Retina (tissue), 1 donor: ENCODE measurements at regions not wholly inside any gene's neighbourhood (a gene's known extent, or its start where the extent isn't known, plus 50 kb on each side); places are given as distances from the start of the nearest gene placed in this dataset.

Experiments used
- DNase-seq: peaks from one replicate; pipeline ENCODE4 v3.0.0-alpha.2; 2016

DNA sequence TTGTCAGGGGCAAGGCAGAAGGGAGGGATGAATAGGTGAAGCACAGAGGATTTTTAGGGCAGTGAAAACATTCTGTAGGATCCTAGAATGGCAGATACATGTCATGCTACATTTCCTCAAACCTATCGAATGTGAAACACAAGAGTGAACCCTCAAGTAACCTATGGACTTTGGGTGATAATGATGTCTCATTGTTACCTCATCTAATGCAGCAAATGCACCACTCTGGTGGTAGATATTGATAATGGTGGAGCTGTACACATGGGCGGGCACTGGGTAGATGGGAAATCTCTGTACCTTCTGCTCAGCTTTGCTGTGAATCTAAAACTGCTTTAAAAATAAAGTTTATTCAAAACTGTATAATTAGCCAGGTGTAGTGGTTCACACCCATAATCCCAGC lies 95.2 kb upstream of the NCK2 start:
- no peak for DNase-seq

DNA sequence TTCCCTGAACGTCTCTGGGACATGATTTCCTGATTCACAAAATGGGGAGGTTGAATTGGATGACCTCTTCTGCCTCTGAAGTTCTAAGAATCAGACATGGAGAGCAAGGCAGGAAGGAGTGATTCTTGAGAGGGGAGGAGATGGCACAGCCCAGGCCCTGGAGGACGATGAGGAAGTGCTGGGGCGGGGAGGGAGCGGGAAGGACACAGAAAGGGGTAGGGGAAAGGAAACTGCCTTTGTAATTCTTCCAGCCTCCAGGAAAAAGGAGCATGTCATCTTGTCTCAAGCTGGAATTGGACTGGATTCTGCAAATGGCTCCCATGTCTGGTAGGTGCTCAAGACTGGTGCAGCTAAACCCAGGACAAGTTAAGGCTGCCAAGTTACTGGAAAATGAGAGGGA lies 97.0 kb upstream of the NCK2 start:
- no peak for DNase-seq

DNA sequence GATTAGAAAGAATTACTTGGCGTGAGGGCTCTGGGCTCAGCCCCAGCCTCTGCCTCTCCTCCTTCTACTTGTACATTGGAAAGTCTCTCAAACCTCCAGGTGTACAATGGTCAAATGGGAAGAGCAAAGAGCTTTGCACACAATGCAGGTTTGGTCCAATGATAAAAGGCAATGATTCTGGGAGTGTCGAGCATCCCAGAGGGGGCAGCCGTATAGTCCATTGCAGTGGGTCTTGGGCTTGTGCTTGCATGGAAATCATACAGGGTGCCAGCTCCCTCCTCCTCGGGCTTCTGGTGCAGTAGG lies 98.0 kb upstream of the NCK2 start:
- no peak for DNase-seq

DNA sequence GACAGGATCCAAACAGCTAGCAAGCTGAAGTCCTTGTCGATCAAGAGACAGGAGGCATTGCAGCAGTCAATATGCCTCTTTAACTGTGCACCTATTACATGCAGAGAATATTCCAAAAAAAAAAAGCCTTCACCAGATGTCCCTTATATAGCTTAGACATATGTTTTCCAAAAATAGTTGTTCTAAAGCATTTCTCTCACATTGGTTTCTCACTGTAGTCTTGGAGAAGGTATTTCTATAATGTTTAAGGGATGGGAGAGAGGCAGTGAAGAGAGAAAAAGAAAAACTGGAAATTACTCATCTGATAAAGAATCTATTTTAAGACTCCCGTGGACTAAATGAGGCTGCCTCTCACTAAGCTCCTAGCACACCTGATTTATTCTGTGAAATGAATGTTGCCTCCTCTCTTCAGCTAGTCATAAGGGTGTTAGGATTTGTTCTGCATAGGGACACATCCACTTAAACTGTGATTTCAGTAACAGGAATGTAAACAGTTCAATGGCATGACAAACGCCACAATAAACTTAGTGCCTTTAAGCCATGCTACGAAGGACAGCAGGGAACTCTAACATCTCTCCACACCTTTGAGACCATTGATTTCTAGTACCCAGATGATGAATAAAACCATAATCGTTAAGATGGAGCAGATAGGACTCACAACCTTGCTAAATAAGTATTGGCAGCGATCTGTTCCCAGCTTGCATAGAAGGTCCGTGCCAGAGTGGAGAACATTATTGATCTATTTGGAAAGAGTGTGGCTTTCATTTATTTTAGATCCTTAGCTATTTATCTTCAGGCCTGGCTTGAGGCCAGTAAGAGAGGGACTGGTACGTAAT lies 98.6 kb upstream of the NCK2 start:
- no peak for DNase-seq

DNA sequence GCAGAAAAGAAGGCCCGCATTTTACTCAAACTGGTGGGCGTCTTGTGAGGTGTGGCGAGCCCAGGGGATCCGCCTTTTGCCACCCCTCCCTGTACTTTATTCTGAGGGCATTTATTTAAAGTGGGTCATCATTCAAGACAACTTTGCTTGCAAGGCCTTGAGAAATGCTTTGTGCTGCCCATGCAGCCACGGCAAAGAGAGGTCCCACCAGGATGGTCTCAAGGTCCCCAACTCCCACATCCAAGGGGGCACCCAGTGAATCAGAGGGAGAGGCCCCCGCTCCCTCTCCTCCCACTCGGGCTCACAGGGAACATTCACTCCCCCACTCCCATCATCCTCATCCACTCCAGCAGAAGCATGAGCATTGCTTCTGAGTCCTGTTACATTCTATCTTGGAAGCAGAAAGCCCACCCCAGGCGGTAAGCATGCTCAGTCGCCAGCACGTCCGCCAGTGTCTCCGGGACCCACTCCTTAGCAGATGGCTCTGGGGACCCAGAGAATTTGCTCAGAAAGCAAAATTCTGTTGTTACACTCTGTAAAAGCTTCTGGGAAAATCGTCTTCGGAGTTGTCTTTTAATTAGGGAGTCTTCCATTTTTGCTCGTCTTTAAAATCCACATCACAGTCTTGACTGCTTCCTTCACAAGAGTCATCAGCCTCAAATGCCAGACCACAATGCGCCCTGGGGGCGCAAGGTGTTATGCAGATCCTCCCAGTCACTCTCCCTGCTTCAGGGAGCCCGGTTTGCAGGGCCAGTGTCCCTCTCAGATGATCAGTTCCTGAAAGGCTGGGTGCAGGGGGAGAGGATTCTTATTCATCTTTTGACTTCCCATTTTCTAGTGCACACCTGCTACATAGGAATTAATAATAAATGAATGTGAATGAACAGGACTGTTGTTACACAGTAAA lies 99.4 kb upstream of the NCK2 start:
- peak; percentile 23 for DNase-seq

DNA sequence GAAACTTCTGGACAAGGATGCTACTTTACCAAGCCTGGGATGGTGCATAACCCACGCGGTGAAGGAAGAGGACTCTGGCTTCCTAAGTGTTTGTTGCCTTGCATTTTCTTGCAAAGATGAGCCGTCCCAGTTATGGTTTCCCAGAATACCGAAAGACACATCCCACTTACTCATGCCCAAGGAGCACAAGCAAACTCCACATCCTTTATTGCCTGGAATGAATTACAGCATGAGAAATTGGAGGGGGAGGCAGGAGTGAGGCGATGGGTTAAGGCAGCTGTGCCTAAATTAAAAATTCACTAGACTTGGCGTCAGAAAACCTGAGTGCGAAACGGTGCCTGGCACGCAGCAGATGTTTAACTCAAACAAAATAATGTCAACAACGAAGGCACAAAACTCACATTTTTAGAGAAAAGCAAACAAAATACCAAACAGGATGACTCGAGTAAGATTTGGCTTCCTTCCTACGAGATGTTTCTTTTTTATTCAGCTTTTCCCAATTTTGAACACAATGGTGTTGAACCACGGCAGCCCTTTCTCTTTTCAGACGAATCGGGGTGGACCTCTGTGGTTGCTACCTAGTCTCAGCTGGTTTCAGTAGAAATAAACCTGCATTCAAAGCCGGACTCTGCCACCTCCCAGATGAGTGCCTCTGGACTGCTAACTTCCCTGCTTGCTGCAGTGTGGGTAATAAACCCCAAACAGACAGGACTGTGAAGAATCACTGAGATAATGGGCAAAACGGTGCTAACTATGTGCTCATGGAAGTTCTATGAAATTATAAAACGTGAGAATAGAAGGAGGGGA lies 100.3 kb upstream of the NCK2 start:
- peak; percentile 17 for DNase-seq

DNA sequence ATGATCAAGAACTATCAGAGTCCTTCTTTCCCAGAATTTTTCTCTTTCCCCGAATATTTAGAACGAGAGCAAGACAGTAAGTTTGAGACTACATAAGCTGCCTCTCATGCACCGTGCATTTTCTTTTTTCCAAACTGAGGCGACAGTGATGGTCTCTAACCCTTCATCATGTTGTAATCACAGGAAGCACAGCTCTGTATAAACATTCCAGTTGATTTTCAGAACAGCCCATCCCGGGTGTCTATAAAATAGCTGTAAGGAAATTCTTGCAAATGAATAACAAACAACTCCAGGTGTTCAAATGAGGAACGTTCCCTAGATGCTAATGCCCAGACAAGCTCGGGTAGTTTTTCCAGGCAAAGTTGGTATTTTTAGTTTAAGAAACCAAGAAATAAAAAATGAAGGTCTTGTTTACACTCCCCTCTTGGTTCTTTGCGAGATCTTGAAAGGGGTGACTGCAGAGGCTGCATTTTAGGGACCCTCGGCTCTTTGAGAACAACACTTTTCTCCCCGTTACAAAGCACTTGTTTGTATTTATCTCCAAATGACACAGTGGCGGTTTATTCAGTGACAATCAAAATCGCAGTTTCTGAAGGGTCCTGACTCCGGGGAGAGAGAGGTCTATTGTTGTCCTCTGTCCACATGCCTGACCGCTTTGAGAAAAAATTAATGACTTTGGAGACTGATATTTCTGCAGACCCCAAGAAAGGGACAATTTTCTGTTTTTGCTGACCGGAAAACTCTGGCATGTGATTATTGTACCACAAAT lies 101.1 kb upstream of the NCK2 start:
- DNase-seq: peak; percentile 23

DNA sequence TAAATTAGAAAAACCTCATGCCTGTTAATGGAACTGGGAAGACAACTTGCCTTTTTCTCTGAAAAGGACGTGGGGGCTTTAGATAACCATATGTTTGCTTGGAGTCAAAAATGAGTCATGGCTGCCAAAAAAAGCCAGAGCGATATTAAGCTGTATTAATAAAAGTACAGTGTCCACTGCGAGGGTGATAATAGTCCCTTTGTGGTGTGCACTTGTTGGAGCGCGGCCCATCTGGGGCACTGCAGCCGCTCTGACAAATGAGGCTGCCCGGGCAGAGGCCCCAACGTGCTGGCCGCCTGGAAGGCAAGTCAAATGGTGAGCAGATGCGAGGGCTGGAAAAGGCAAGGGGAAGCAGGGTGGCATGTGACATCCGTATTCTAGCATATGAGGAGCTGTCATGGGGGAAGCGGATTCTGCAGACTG lies 103.3 kb upstream of the NCK2 start:
- no peak for DNase-seq

DNA sequence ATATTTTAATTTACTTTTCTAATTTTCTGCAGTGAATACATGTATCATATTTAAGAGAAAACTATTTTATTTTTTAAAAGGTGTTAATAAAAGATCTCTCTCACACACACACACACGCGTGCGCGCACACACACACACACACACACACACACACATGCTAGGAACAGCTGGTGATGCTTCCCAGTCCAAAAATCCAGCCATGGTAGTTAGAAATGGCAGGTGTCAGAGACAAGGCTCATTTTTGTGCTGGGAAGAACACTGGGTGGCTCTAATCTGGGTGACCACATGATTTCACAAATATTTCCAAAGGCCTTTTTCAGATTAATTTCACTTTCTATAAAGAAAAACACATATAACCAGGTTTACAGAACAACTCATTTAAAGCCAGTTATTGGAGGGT lies 104.5 kb upstream of the NCK2 start:
- DNase-seq: no peak

DNA sequence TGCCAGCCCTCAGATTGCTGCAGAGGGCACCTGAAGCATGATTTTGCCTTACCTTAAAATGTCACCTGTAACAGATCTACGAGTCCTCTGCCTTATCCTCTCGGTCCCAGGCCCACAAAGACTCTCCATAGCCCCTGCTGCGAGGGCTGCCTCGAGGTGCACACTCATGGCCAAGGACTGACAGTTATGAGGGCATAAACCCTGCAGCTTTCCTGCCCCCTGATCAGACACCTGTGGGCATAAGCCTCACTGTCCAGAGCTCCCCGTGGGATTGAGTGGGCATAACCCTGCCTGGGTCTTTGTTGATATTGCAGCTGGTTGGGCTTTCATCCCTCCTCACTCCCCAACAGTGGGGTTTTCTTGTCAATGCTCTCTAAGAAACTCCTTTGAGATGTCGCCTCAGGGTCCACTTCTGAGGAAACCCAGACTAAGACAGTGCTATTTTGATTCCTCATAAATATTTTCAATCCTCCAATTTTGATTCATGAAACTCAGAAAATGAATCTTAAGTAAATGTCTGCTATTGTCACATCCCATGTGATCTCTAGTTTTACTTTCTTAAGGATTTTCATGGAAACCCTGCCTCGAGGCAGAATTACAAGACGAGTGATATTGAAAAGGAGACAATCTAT lies 108.5 kb upstream of the NCK2 start:
- no peak for DNase-seq

DNA sequence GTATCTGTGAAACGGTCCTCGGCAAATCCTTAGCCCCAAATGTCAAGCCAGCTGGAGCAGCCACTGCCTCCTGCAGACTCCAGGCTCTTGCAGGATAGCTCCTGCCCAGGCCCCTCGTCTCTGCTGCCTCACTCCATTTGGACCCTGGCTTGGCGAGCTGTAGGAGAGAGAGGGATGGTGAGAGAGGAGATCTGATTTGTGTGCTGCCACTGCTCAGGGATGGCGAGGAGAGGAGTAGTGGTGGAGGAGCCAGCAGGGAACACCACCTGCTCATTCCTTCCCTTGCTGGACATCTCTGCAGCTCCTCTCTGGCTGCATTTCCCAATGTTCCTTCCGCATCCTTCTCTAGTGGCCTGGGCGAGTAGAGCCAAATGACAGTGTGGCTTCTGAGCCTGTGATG lies 109.1 kb upstream of the NCK2 start:
- DNase-seq: peak; percentile 36

DNA sequence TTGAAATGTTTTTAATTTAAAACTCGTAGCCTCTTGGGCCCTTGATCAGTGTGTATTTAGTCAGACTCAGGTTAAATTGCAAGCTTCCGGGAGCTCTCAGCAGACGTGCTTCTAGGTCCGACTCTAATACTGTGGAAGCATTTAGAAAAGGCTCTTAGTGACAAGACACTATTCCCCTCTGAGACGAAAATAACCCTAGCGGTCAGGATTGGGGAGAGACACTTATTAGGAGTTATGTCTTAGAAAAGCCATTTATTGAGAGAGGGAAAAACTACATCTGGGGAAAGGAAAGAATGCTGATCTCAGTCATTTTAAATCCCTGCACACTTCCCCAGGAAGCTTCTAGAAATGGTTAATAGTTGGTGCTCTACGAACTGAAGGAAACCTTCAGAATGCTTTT lies 110.5 kb upstream of the NCK2 start:
- DNase-seq: no peak

DNA sequence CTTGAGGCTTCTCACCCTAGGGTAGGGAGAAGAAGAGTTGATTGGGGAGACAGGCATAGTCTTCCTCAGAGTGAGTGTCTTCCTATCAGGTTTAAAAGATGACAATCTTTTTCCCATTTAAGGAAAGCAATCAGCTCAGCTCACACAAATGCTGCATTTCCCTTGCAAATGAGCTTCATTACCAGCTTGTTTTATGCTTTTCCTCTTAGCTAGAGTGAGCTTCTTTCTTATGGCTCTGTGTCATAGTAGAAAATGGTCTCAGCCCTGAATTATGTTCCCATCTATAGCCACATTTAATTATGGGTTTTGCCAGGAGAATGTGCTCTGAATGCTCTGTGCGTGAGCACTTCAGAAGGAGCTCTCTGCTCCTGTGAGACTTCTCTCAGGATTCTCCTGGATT lies 112.8 kb upstream of the NCK2 start:
- no peak for DNase-seq

DNA sequence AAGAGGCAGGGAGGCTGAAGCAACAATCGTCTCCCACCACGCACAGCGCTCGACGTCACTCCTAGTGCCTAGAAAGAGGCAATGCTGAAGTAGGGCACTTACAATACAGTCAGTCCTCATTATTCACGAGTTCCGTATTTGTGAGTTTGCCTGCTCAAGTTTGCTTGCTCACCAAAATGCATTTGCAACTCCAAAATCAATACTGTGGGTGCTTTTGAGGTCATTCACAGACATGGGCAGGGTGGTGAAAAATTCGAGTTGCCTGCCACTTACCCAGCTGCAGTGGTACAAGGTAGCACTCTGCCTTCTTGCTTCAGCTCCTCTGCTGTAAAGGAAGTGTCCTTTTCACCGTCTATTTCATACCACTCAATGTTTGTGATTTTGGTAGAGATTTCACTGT lies 113.7 kb upstream of the NCK2 start:
- DNase-seq: no peak

DNA sequence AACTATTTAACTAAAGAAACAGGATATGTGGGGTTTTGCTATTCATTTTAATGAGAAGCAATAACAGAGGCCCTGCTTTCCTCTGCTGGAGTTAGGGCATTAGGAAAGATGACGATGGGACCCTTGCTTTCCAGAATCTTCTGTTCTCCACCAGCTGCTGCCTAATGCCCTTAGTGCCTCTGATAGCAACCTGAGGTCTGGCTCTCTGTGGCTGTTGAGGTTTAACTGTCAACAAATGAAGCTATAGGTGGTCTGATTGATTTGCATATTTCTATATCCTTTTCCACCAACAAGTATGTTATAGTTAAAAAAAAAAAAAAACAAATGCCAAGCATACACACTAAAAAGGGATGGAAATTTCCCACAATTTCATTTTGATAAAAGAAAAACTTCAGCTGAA lies 115.1 kb upstream of the NCK2 start:
- no peak for DNase-seq

DNA sequence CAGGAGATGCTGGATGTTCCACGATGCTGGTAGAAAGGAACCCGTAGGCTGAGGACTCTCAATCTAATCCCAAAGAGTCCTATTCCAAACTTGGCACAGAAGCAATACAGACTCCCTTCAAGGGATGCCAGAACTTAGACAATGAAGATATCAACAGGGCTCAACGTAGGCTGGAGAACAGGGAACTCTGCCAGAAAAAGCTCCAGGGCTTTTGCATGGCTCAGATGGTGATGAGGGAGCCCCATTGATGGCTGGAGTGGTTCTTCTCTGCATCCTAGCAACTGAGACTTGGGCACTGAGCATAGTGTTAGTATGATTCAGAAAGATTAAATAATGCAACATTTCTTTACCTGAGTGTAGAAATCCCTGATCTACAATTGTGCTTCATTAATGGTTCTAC lies 117.2 kb upstream of the NCK2 start:
- no peak for DNase-seq

DNA sequence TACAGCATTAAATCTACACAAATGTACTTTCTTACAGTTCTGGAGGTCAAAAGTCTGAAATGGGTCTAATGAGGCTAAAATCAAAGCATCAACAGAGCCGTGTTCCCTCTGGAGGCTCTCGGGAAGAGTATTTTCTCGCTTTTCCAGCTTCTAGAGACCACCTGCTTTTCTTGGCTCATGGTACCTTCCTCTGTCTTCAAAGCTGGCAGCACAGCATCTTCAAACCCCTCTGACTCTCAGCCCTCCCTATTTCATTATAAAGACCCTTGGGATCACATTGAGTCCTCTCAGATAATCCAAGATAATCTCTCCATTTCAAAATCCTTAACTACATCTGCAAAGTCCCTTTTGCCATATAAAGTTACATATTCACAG lies 117.8 kb upstream of the NCK2 start:
- no peak for DNase-seq

DNA sequence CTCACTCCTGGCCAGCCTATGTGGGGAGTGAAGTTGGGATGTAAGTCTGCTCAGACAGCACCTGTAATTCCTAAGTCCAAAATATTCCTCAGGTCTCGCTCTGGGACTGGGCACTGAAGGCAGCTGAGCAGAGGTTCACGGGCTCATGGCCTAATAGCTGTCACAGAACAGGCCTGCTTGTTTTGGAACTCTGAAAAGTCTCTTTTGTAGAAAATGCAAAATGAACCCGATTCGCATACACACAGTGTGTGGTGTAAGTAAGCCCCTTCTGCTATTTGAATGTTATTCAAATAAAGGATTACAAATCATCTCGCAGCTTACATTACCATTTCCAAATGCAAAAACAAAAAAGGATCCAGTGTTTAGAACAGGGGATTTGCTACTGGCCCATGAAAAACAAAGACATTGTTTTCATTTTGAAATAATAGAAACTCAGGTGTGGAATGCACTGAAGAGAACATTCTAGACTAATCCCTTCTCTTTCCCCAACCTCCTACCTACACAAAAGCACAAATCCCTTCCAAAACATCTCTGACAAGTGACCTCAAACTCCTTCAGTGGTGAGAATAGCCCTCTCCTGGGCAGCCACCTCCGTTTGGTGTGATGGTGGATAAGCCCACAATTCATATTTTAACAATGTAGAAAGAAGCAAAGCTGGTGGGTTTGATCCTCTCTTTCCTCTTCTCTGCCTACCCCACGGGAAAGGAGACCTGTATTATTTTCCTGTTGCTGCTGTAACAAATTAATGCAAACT lies 118.3 kb upstream of the NCK2 start:
- no peak for DNase-seq

DNA sequence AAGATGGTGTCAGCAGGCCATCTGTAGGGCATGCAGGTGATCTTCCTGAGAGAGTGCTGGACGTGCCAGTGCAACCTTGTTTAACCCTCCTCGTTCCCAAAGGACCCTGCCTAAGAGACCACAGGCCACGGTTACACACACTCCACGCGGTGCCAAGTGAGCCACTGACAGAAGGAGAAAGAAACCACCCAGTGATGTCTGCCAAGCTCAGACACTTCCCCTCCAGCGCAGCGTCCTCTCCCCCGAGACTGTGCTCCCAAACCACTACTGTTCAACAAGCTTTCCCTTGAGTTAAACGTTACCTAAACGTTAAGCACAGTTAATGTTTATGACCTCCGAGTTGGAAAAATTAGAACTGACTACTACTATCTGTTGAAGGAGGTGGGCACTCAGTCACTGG lies 119.1 kb upstream of the NCK2 start:
- no peak for DNase-seq

DNA sequence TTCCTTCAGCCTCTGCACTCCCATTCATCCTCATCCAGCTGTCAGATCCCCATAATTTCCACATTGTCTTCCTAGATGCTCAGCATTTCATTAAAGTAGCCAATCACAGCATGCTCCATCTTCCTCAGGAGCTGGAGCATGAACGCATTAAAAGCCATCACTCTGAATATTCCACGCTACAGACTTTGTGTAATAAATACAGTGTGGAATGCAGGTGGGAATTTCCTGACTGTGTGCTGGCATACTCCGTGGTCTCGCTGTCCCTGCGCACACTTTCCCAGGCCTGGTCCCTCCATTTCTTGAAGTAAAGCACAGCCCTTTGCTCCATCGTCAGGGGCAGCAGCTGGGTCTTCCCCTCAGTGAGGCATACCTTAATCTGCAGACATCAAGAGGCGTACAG lies 123.7 kb upstream of the NCK2 start:
- no peak for DNase-seq

DNA sequence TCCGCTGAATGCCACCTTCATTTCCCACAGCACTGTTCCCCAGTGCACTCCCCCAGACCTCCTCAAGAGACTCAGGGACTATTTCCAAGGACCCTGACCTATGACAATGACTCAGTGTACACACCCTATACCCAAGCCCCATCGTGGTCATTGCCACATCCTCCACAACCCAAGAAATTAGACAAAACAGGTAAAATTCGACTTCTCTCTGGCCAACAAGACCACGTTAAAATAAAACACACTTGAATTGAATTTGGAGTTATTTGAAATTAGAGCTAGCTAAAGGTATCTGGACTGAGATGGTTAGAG lies 126.4 kb upstream of the NCK2 start:
- DNase-seq: no peak
